Lower lobe of right lung (tissue), 2 donors: ENCODE measurements at regions not wholly inside any gene's neighbourhood (a gene's known extent, or its start where the extent isn't known, plus 50 kb on each side); places are given as distances from the start of the nearest gene placed in this dataset.

Source experiments
- ATAC-seq, 2 donors: fragments of 200-7000 bp; cut with Tn5 transposase; one replicate each; pipeline ENCODE4 v1.9.1; 2020 to 2022; ENCODE audit warnings: mild to moderate bottlenecking in 2 of 2, moderate library complexity in 2 of 2
- DNase-seq: peaks from one replicate; pipeline ENCODE4 v3.0.0-alpha.2; 2020
- H3K27ac ChIP-seq: fragments of 200-600 bp; one replicate; pipeline ENCODE4 v1.8.0; 2022
- H3K27me3 ChIP-seq: fragments of 200-600 bp; one replicate; pipeline ENCODE4 v1.8.0; 2022; ENCODE audit warnings: low read depth
- H3K36me3 ChIP-seq: fragments of 200-600 bp; one replicate; pipeline ENCODE4 v1.8.0; 2022; ENCODE audit warnings: mild to moderate bottlenecking
- H3K4me1 ChIP-seq: fragments of 200-600 bp; one replicate; pipeline ENCODE4 v1.8.0; 2022
- H3K4me3 ChIP-seq: fragments of 200-600 bp; one replicate; pipeline ENCODE4 v1.8.0; 2022; ENCODE audit warnings: mild to moderate bottlenecking
- H3K9me3 ChIP-seq: fragments of 200-600 bp; one replicate; pipeline ENCODE4 v1.8.0; 2022
- CTCF ChIP-seq: fragments of 200-600 bp; IDR thresholded peaks from one replicate; pipeline ENCODE4 v1.8.0; 2022; ENCODE audit warnings: antibody characterized with exemption, mild to moderate bottlenecking
- intact Hi-C: fragments of 100-400 bp; cut with DNase I; formaldehyde crosslinking; loops from one replicate; pipeline ENCODE4 v1.11.0; 2022
- donor health status: DM: no; HTN: yes; CAD: no; lungs with severe emphysema.

DNA sequence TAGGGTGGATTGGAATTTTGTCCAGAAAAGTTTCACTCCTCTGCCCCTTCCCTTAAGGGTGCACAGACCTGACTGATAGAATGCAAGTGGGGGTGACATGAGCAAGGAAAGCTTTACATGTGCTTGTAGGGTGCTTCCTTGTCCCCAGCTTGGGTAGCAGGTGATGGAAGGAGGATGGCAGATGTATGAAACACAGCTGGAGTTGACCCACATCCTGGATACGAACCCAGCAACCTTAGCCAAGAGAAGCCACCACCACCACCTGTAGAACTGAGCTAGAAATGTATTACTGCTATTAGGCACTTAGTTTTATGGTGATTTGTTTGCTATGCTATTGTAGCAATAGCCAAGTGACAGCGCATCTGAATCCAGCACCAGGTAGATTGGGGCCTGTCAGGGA, 227.4 kb downstream of the HS3ST1 start:
- Histone ChIP-seq H3K36me3 (no peaks in the 10 kb centered on the region), H3K27me3 (no peaks in the 10 kb centered on the region), H3K27ac (no peak overlapping the region), H3K9me3 (no peaks in the 10 kb centered on the region), H3K4me3 (no peak overlapping the region), H3K4me1 (no peaks in the 10 kb centered on the region)
- intact Hi-C loops = no loop called here
- ATAC-seq (no peak), DNase-seq (no peak)
- no peak for TF ChIP-seq CTCF

DNA sequence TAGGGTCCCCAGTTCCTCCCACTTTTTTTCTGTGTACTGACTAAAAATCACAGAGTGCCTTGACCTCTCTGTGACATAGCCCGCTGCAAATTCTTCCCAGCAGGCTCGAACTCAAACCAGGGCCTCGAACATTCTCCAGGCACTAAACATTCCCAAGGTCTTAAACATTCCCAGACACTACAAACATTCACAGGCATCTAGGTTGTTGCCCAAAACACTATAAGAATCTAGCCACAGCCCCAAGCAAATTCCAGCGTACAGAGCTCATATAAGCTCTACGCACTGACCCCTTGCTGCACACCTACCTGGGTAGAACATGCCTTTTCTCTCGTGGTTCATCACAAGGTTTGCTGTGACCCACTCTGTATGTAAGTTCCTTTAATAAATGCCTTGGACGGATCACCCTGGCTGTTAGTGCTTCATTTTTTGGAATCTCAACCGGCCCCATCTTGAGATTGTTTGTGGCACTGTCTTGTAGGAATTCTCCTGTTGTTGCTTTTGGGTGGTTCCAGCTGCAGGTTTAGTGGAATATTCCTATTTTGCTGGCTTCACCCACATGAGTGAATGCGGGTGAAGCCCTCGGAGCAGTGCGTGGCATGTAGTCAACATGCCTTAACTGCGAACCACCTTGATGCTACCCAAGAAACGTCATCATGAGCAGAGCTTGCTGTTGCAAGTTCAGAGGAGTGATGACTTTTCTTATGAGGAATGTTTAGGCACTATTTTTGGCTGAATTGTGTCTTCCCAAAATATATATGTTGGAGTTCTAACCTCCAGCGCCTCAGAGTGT, 230.0 kb downstream of the HS3ST1 start:
- TF ChIP-seq CTCF = no peak

DNA sequence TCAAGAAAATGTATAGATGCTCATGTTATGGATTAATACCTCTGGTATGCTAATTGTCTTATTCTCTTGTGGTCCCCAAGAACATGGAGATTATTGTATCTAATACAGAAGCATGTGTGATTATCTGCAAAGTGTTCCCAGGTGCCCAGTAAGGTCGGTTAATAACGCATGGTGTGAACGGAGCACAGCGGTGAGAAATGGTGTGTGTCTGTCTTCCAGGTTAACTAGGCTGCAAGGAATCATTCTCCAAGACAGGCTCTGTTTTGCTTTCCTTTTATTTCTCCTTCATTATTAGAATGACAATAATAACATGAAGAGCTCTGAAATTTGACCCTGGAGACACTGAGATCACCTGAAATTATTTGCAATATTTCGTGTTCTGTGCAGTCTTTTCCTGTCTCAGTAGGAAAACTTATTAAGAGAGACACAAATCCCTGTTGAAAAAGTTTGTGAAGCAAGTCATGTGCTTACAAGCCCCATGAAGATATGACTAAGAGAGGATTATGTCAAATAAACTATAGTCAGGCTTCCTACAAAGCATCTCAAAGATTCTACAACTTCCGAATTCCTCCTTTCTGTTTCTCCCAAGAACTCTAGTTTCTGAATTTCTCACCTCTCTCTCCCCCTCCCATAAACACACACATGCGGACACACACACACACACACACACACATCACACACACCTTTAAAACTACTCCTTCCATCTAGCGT, 230.9 kb downstream of the HS3ST1 start:
- DNase-seq = no peak
- TF ChIP-seq CTCF = no peak
- Histone ChIP-seq H3K27me3 (no peaks in the 10 kb centered on the region), H3K4me3 (no peak overlapping the region), H3K9me3 (no peaks in the 10 kb centered on the region), H3K36me3 (no peaks in the 10 kb centered on the region), H3K27ac (no peak overlapping the region), H3K4me1 (no peaks in the 10 kb centered on the region)
- intact Hi-C loops = no loop called here
- no peak for ATAC-seq

More for the DNA sequence above, 230.0 kb downstream of the HS3ST1 start:
- DNase-seq (no peak), ATAC-seq (no peak)
- Histone ChIP-seq H3K27ac (no peak overlapping the region), H3K4me1 (no peaks in the 10 kb centered on the region), H3K4me3 (no peak overlapping the region), H3K36me3 (no peaks in the 10 kb centered on the region), H3K27me3 (no peaks in the 10 kb centered on the region), H3K9me3 (no peaks in the 10 kb centered on the region)
- intact Hi-C loops = no loop called here

DNA sequence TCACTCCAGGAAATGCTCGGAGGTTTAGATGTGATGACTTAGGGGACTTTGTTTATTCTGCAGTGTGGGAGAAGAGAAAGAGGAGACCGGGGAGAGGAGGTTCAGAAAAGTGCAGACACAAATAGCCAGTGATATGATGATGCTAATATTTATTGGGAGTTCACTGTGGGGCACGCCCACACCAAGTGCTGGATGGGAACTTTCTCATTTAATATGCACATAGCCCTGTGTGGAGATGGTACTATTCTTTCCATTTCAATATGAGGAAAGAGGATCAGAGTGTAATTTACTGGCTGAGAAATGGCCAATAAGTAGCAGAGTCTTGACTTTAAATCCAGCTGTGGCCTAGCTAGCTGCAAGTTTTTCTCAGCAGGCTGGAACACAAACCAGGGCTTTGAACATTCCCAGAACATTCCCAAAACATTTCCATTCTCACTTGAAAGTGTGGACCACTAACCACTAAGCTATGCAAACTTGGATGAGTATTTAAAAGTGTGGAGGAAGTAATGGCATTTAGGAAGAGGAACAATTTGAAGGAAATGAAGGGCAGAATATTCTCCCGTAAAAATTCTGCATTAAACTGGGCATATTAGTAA, 231.7 kb downstream of the HS3ST1 start:
- Histone ChIP-seq H3K9me3 (no peaks in the 10 kb centered on the region), H3K4me3 (no peak overlapping the region), H3K27me3 (no peaks in the 10 kb centered on the region), H3K4me1 (no peaks in the 10 kb centered on the region), H3K27ac (no peak overlapping the region), H3K36me3 (no peaks in the 10 kb centered on the region)
- intact Hi-C loops = no loop called here
- no peak for TF ChIP-seq CTCF
- no peak for DNase-seq
- ATAC-seq = no peak

DNA sequence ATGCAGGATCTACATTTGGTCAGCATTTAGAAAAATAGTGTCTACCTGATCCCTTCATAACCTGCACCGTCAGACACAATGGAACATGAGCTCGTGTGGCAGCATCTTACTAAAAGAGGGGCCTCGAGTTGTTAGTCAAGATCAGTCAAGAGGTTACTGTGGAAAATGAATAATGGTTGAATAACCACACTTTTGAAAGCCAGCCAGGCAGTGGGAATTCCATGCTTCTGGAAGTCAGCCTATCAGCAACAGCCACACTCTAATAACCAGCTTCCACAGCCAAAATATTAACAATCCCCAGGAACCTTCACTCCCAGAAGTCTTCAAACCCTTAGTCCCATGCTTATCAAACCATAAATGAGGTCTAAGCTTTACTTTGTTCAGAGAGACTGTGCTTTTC, 234.3 kb downstream of the HS3ST1 start:
- no peaks in the 10 kb centered on the region for H3K27me3 ChIP-seq
- no peak for DNase-seq
- intact Hi-C loops = no loop called here
- no peaks in the 10 kb centered on the region for H3K4me1 ChIP-seq
- no peak overlapping the region for H3K27ac ChIP-seq
- no peak for TF ChIP-seq CTCF
- ATAC-seq = no peak
- no peaks in the 10 kb centered on the region for H3K36me3 ChIP-seq
- no peaks in the 10 kb centered on the region for H3K9me3 ChIP-seq
- H3K4me3 ChIP-seq = no peak overlapping the region
